H1 (cell line): ENCODE measurements at regions not wholly inside any gene's neighbourhood (a gene's known extent, or its start where the extent isn't known, plus 50 kb on each side); places are given as distances from the start of the nearest gene placed in this dataset.

ENCODE experiments used
- CTCF ChIA-PET: fragments of 300-600 bp; sonication (Branson Sonifier 250); formaldehyde crosslinking; loops from one replicate; lab custom pipeline; 2021; ENCODE audit not compliant: partially characterized antibody; lab: Charles Lee
- POLR2A ChIA-PET: fragments of 300-600 bp; sonication (Branson Sonifier 250); formaldehyde crosslinking; loops from one replicate; lab custom pipeline; 2021; ENCODE audit warnings: inconsistent platforms; ENCODE audit not compliant: partially characterized antibody; lab: Charles Lee
- DNase-seq, 2 experiments: peaks; one replicate each; pipeline versions ENCODE4 v3.0.0 to v3.0.0-alpha.2; 2010 to 2022; ENCODE audit warnings: low spot score in 2 of 2, low read depth in 1 of 2, mixed read lengths in 1 of 2
- FAIRE-seq: peaks from 2 replicates; lab custom pipeline; 2011; peaks lifted over from hg19 to GRCh38; lab: Jason Lieb, UNC
- H2AFZ ChIP-seq: 2 replicates; pipeline ENCODE4 v1.8.1; 2012; ENCODE audit warnings: low read length, inconsistent platforms
- H2AK5ac ChIP-seq: 2 replicates; pipeline ENCODE4 v1.6.1; 2013; ENCODE audit warnings: low read depth, low read length
- H2BK120ac ChIP-seq: replicated peaks from 2 replicates; pipeline ENCODE3; 2013; ENCODE audit warnings: low read depth, low read length, inconsistent platforms
- H2BK12ac ChIP-seq: 2 replicates; pipeline ENCODE4 v1.6.1; 2013; ENCODE audit warnings: low read depth, low read length
- H2BK15ac ChIP-seq: 2 replicates; pipeline ENCODE4 v1.6.1; 2013; ENCODE audit warnings: low read length
- H2BK20ac ChIP-seq: 2 replicates; pipeline ENCODE4 v1.6.1; 2013; ENCODE audit warnings: low read length
- H2BK5ac ChIP-seq: 2 replicates; pipeline ENCODE4 v1.6.1; 2013; ENCODE audit warnings: low read depth, low read length
- H3K14ac ChIP-seq: 2 replicates; pipeline ENCODE4 v1.6.1; 2013; ENCODE audit warnings: inconsistent platforms; ENCODE audit not compliant: insufficient read length
- H3K18ac ChIP-seq: 2 replicates; pipeline ENCODE4 v1.6.1; 2013; ENCODE audit warnings: low read length; ENCODE audit errors: extremely low read depth
- H3K23ac ChIP-seq: 2 replicates; pipeline ENCODE4 v1.6.1; 2013; ENCODE audit warnings: inconsistent platforms; ENCODE audit not compliant: insufficient read length
- H3K23me2 ChIP-seq: 2 replicates; pipeline ENCODE4 v1.6.1; 2013; ENCODE audit warnings: low read depth, low read length
- H3K27ac ChIP-seq: 2 replicates; pipeline ENCODE4 v1.6.1; 2011; ENCODE audit warnings: low read depth, low read length, inconsistent platforms
- H3K27me3 ChIP-seq, 4 experiments: replicated peaks in 1 of 4; 1 replicate in 1 of 4; 2 replicates in 3 of 4; pipeline versions ENCODE4 v1.6.1 to v1.8.1; 2011 to 2013; ENCODE audit warnings: low read length in 3 of 4, mild to moderate bottlenecking in 3 of 4, inconsistent platforms in 2 of 4, mixed read lengths in 2 of 4, moderate library complexity in 1 of 4; ENCODE audit not compliant: control insufficient read depth in 3 of 4, insufficient read depth in 3 of 4; ENCODE audit errors: extremely low read depth in 1 of 4
- H3K36me3 ChIP-seq, 4 experiments: 2 replicates each; pipeline versions ENCODE4 v1.6.1 to v1.8.1; 2011 to 2013; ENCODE audit warnings: mild to moderate bottlenecking in 4 of 4, low read length in 3 of 4, moderate library complexity in 2 of 4, control low read depth in 1 of 4, inconsistent platforms in 1 of 4; ENCODE audit not compliant: insufficient read depth in 4 of 4, control insufficient read depth in 2 of 4
- H3K4ac ChIP-seq: replicated peaks from 2 replicates; pipeline ENCODE3; 2013; ENCODE audit warnings: low read length, low read depth, mixed read lengths, inconsistent platforms; ENCODE audit not compliant: insufficient read length
- H3K4me1 ChIP-seq, 4 experiments: replicated peaks in 1 of 4; 1 replicate in 1 of 4; 2 replicates in 3 of 4; pipeline versions ENCODE4 v1.6.1 to v1.8.1; 2011 to 2013; ENCODE audit warnings: low read length in 3 of 4, inconsistent platforms in 2 of 4, mixed read lengths in 1 of 4; ENCODE audit not compliant: insufficient read depth in 4 of 4, control insufficient read depth in 3 of 4
- H3K4me2 ChIP-seq, 2 experiments: 2 replicates each; pipeline versions ENCODE4 v1.6.1 to v1.8.1; 2011 to 2013; ENCODE audit warnings: low read depth in 2 of 2, low read length in 2 of 2, control low read depth in 1 of 2, inconsistent platforms in 1 of 2, mild to moderate bottlenecking in 1 of 2; ENCODE audit not compliant: insufficient read depth in 1 of 2
- H3K4me3 ChIP-seq, 4 experiments: fragments of 200-600, 300-600 bp in 1 of 4; sonication (generic), shearing (Covaris generic), sonication (Bioruptor Twin) in 1 of 4; 2 replicates each; pipeline versions ENCODE4 v1.5.1 to v1.8.1; 2011 to 2016; ENCODE audit warnings: low read length in 4 of 4, low read depth in 3 of 4, control low read depth in 2 of 4, inconsistent platforms in 2 of 4, mild to moderate bottlenecking in 2 of 4, mixed read lengths in 1 of 4, moderate library complexity in 1 of 4; ENCODE audit not compliant: insufficient read depth in 2 of 4; ENCODE audit errors: extremely low read depth in 1 of 4
- H3K56ac ChIP-seq: replicated peaks from 2 replicates; pipeline ENCODE3; 2013; ENCODE audit warnings: low read depth, mild to moderate bottlenecking, mixed read lengths, low read length, inconsistent platforms; ENCODE audit not compliant: insufficient read length
- H3K79me1 ChIP-seq: 2 replicates; pipeline ENCODE4 v1.6.1; 2013; ENCODE audit warnings: low read depth, low read length, control low read depth
- H3K79me2 ChIP-seq, 2 experiments: 2 replicates each; pipeline versions ENCODE4 v1.6.1 to v1.8.1; 2012 to 2013; ENCODE audit warnings: low read length in 2 of 2, mild to moderate bottlenecking in 2 of 2, inconsistent platforms in 1 of 2; ENCODE audit not compliant: insufficient read depth in 2 of 2, control insufficient read depth in 1 of 2
- H3K9ac ChIP-seq, 4 experiments: replicated peaks in 1 of 4; 1 replicate in 1 of 4; 2 replicates in 3 of 4; pipeline versions ENCODE4 v1.6.1 to v1.8.1; 2011 to 2013; ENCODE audit warnings: low read depth in 3 of 4, low read length in 3 of 4, control low read depth in 2 of 4, mild to moderate bottlenecking in 2 of 4, moderate library complexity in 2 of 4, inconsistent platforms in 1 of 4; ENCODE audit errors: extremely low read depth in 1 of 4
- H3K9me3 ChIP-seq, 2 experiments: 2 replicates each; pipeline versions ENCODE4 v1.6.1 to v1.8.1; 2012 to 2013; ENCODE audit warnings: mild to moderate bottlenecking in 2 of 2, moderate library complexity in 2 of 2, control low read depth in 1 of 2, inconsistent platforms in 1 of 2, low read depth in 1 of 2, low read length in 1 of 2, mixed read lengths in 1 of 2; ENCODE audit not compliant: insufficient read depth in 2 of 2
- H4K20me1 ChIP-seq, 2 experiments: replicated peaks in 1 of 2; 2 replicates each; pipeline versions ENCODE3 to v1.8.1; 2011 to 2013; ENCODE audit warnings: inconsistent platforms in 2 of 2, low read length in 2 of 2, mild to moderate bottlenecking in 1 of 2; ENCODE audit not compliant: insufficient read depth in 2 of 2, control insufficient read depth in 1 of 2
- H4K5ac ChIP-seq: 2 replicates; pipeline ENCODE4 v1.6.1; 2013; ENCODE audit warnings: low read length, low read depth, mixed read lengths, inconsistent platforms; ENCODE audit not compliant: insufficient read length
- H4K8ac ChIP-seq: 2 replicates; pipeline ENCODE4 v1.8.0; 2013; ENCODE audit warnings: mild to moderate bottlenecking, moderate library complexity, low read length, inconsistent platforms; ENCODE audit not compliant: insufficient read depth; ENCODE audit errors: extremely low read depth
- H4K91ac ChIP-seq: replicated peaks from 2 replicates; pipeline ENCODE3; 2013; ENCODE audit warnings: low read length, mixed read lengths, inconsistent platforms; ENCODE audit not compliant: insufficient read length
- ATF2 ChIP-seq: IDR thresholded peaks from 2 replicates; pipeline ENCODE4 v1.6.1; 2012; ENCODE audit warnings: low read length, inconsistent platforms
- CHD2 ChIP-seq: IDR thresholded peaks from 2 replicates; pipeline ENCODE4 v1.6.1; 2012; ENCODE audit warnings: low read length, improper control_type of control experiment
- JUND ChIP-seq: IDR thresholded peaks from 2 replicates; pipeline ENCODE4 v1.6.1; 2011; ENCODE audit warnings: mild to moderate bottlenecking, improper control_type of control experiment, low read length
- KDM5A ChIP-seq: fragments of 200-600 bp; IDR thresholded peaks from 2 replicates; pipeline ENCODE4 v1.7.1; 2012; ENCODE audit warnings: mild to moderate bottlenecking, low read length, inconsistent platforms, mixed read lengths
- SIN3A ChIP-seq, 2 experiments: IDR thresholded peaks in 1 of 2; conservative IDR thresholded peaks in 1 of 2; 2 replicates each; pipeline ENCODE4 v1.6.1; 2011 to 2012; ENCODE audit warnings: low read length in 2 of 2, improper control_type of control experiment in 1 of 2, low read depth in 1 of 2, mild to moderate bottlenecking in 1 of 2
- SP4 ChIP-seq: IDR thresholded peaks from 2 replicates; pipeline ENCODE4 v1.6.1; 2012; ENCODE audit warnings: low read length, inconsistent platforms
- YY1 ChIP-seq: IDR thresholded peaks from 2 replicates; pipeline ENCODE4 v1.6.1; 2011; ENCODE audit warnings: low read depth, mild to moderate bottlenecking, low read length
- WGBS, 2 experiments: shearing (Covaris generic) in 1 of 2; methylation state at CpG; one replicate each; pipeline versions ENCODE4 v1.1.6 to v1.1.7; 2013 to 2015; ENCODE audit warnings: low lambda C conversion rate in 2 of 2, mixed read lengths in 2 of 2, inconsistent platforms in 1 of 2, low coverage in 1 of 2, missing lambda C conversion rate in 1 of 2; ENCODE audit not compliant: insufficient replicate concordance in 2 of 2, insufficient coverage in 1 of 2, insufficient read length in 1 of 2; ENCODE audit errors: extremely low coverage in 1 of 2, missing lambda C conversion rate in 1 of 2; 5-methylcytosine and 5-hydroxymethylcytosine counted together

- DNase-seq (no peak), FAIRE-seq (no peak)
- no peak overlapping the region for H3K27ac ChIP-seq
- H4K91ac ChIP-seq: no peak overlapping the region
- no peak overlapping the region for H2BK15ac ChIP-seq
- H2BK120ac ChIP-seq: no peak overlapping the region
- no peaks in the 10 kb centered on the region for H4K20me1 ChIP-seq
- TF ChIP-seq KDM5A (no peak), YY1 (no peak), CHD2 (no peak), SIN3A (conservative IDR thresholded peaks at IDR 0.05 in 1 of 2, IDR thresholded peaks at IDR 0.05 in 1 of 2; ENCODE audit: low read depth in 1 of 2, low read length in 2 of 2) (no peak), JUND (no peak), ATF2 (no peak), SP4 (no peak)
- H3K79me1 ChIP-seq: no peaks in the 10 kb centered on the region
- no peak overlapping the region for H4K5ac ChIP-seq
- H3K4me2 ChIP-seq: no peak overlapping the region
- H3K23ac ChIP-seq: no peak overlapping the region
- H3K9me3 ChIP-seq: no peaks in the 10 kb centered on the region
- H4K8ac ChIP-seq: no peak overlapping the region
- CTCF ChIA-PET: interaction anchor here (1.2 to 1.3 kb wide), 2 partner anchors 10 to 11 kb away, joined by 3 to 4 read pairs; no protein-coding TSS in a partner anchor
- H3K23me2 ChIP-seq: no peaks in the 10 kb centered on the region
- H3K14ac ChIP-seq: no peak overlapping the region
- no peak overlapping the region for H2AFZ ChIP-seq
- H2BK20ac ChIP-seq: no peak overlapping the region
- no peaks in the 10 kb centered on the region for H3K79me2 ChIP-seq
- H2BK5ac ChIP-seq: no peak overlapping the region
- no peak overlapping the region for H3K4ac ChIP-seq
- no peaks in the 10 kb centered on the region for H3K27me3 ChIP-seq
- no peak overlapping the region for H2AK5ac ChIP-seq
- H3K9ac ChIP-seq: no peak overlapping the region
- no peak overlapping the region for H3K56ac ChIP-seq
- POLR2A ChIA-PET: no interaction called here
- no peaks in the 10 kb centered on the region for H3K4me1 ChIP-seq
- no peak overlapping the region for H3K18ac ChIP-seq
- H3K4me3 ChIP-seq: no peak overlapping the region
- WGBS, 2 experiments: 91% methylated on average over 3 of the region's 3 CpGs; no CpG with 5 or more reads in 1 of the 2 experiments
- H2BK12ac ChIP-seq: no peak overlapping the region
- H3K36me3 ChIP-seq: no peaks in the 10 kb centered on the region
Measured at GRCh38 chr11:103596315-103596714, 440.1 kb upstream of the DDI1 start.
